Renal cortex interstitium (tissue), 11 donors: ENCODE measurements at regions not wholly inside any gene's neighbourhood (a gene's known extent, or its start where the extent isn't known, plus 50 kb on each side); places are given as distances from the start of the nearest gene placed in this dataset.

ENCODE experiments used
- DNase-seq, 11 donors: peaks; one replicate each; pipeline ENCODE4 v3.0.0-alpha.2; 2013; ENCODE audit warnings: low read depth in 9 of 11, low spot score in 4 of 11; ENCODE audit errors: extremely low read depth in 1 of 11

DNA sequence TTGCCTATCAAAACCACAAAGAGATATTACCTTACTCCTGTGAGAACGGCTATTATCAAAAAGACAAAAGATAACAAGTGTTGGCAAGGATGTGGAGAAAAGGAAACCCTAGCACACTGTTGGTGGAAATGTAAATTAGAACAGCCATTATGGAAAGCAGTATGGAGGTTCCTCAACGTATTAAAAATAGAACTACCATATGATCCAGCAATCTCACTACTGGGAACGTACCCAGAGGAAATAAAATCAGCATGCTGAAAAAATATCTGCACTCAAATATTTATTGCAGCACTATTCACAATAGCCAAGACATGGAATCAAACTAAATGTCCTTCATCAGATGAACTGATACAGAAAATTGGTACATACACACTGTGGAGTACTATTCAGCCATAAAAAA, 149.4 kb upstream of the MLN start:
- no peak for DNase-seq

DNA sequence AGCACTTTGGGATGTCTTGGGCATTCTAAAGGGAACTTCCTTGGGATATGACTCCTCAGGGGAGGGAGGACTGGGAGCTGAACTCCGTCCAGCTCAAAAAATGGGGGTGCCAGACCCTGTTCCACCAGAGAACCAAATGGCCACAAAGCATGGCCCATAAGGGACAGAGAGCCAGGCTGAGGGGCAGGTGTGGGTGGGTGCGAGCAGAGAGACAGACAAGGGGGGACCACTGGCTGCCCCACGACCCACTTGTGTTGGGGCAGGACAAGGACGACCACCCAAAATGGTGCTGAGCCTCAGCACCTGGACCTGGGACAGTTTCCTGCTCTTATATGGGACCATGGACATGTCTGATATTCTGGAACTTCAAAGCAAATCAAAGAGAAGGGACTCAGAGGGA, 148.2 kb upstream of the MLN start:
- DNase-seq: no peak

DNA sequence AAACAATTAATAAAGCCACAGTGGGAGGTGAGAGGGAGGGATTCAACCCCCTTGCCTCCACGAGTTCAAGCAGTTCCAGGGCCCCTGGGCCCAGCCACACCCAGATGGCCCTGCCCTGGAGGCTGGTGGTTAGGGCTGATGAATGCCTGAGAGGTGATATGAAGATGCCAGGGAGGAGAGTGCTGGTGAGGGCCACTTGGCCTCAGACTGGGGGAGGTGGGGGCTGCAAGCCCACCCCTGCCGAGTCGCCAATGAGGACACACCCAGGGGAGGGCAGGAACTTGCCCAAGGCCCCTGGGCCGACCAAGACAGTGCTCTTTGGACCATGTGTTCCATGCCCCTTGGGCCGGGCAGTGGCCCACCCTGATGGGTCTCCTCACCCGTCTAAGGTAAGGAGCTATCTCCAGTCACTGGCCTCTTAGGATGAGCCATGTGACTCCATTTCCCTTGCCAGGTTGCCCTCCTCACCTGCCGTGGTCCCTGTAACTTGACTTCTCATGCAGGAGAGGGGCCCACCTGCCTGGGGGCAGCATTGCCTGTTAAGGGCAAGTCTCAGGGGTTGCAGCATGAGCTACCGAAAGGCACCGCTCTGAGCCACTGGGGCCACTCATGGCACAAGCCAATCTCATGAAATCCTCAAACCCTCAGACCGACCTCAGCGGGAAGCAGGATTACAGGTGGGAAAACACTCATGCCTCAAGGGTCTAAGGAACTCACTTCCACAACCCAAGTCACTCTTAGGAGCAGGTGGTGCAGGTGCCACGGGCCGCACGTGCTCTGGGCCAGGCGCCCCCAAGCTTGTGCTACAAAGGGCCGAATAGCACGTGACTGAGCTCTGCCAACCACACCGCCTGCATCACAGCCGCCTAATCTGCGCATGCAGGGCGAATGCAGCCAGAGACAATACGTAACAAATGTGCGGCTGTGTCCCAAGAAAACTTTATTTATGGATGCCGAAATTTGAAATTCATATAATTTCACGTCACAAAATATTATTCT, 147.4 kb upstream of the MLN start:
- DNase-seq: no peak

DNA sequence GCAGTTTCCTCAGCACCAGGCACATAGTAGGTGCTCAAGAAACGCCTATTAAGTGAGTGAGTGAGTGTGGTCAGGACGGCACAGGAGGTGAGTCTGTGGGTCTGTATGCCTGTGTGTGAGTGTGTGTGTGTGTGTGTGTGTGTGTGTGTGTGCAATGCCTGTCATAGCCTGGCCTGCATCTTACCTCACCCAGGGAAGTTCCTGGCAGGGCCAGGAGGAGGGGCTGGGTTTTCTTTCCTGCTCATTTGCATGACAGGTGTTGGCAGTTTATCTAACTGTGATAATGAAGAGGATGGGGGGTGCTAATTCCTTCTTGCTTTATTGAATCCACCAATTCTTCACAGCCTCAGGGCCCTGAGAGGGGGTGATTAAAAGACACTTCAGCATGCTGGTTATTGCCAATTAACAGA, 146.7 kb upstream of the MLN start:
- DNase-seq: no peak

DNA sequence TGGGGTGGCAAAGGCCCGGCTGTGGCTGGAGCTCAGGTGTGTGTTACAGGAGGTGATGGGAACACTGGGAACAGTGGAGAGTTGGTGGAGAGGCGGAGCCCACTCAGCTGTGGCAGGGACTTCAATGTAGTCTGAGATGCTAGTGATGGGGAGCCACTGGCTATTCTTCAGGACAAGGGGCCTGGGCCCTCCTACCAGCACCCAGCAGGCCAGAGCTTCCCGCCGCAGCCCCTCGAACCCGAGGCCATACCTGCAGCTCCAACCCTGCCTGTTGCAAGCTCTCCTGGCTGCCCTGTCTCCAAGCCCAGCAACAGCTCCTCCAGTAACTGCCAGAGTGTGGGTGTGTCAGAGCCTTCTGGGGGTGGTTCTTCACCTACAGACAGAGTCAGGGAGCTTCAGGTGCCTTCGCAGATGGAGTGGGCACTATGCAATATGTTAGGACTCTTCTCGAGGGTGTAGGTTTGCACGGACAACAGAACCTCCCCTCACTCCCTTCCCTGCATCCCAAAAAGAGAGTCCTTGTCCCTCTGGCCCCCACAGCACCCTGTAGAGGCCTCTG, 146.2 kb upstream of the MLN start:
- DNase-seq: no peak

DNA sequence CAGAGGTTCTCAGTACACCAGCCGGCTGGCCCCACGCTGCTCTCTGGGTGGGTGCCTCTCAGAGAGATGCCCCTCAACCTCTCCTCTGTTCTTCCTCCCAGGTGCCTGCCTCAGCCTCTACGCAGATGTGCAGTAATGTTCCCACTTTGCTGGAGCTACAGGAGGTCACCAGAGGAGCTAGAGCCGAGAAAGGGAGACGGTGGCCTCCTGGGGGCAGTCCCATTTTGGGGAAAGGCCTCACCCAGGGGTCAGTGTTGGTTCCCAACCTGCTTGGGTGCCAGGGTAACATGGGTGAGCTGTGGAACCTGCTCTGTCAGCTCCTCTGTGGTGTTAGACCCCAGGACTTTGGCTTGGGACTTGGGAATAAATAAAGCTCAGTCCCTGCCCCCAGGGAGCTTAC, 145.3 kb upstream of the MLN start:
- DNase-seq: no peak

DNA sequence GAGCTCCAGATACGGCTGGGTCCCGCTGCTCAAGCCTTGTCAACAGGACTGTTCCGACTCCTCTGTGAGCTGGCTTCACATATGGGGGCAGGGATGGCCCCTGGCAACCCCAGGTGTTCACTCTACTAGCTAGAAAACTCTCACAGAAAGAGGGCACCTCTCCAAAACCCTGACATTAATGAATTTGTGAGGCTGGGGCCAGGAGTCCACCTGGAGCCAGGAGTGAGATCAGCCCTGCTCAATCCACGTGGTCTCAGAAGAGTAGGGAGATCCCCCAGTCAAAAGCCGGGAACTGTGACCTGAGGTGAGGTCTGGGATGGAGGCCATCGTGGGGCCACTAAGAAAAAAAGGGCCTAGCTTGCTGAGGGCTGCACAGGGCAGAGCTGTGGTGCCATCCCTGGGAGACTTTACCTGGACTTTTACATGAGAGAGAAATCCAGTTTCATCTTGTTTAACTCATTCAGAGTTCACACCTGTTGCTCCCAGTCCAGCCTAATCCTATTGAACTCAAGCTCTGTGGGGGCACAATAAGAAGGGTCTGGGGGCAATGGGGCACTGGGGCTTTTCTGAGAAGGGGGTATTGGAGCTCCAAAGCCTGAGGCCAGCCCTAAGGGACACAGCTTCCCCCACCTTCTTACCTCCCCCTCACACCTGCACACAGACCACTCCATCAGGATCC, 144.3 kb upstream of the MLN start:
- no peak for DNase-seq

DNA sequence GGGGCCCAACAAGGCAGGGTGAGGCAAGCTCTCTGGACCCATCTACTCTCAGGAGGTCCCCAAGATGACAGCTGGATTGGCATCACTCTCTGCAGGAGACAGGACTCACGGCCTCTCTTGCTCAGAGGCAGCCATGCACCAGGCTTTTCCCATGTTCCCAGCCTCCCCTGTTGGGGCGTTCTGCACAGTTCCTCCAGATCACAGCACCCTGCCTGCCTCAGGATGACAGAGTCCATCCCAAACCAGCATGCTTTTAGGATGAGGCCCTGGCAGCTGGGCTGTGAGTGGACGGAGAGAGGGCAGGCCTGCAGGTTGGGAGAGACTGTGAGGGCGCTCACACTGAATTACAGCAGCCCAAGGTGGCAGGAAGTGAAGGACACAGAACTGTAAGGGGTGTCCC, 143.2 kb upstream of the MLN start:
- no peak for DNase-seq

DNA sequence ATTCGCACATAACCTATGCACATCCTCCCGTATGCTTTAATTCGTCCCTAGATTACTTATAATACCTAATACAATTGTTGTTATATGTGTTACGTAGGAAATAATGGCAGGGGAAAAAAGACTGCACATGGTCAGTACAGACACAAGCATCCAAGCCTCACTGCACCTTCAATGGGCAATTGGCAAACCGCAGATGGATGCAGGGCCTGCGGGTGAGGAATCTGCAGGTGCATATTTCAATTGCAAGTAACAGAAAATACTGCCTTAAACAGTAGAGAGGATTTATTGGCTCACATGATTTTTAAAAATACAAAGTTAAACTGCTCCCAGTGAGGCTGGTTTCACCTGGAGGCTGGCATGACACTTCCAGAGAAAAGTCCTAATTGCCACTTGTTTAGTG, 142.1 kb upstream of the MLN start:
- no peak for DNase-seq

DNA sequence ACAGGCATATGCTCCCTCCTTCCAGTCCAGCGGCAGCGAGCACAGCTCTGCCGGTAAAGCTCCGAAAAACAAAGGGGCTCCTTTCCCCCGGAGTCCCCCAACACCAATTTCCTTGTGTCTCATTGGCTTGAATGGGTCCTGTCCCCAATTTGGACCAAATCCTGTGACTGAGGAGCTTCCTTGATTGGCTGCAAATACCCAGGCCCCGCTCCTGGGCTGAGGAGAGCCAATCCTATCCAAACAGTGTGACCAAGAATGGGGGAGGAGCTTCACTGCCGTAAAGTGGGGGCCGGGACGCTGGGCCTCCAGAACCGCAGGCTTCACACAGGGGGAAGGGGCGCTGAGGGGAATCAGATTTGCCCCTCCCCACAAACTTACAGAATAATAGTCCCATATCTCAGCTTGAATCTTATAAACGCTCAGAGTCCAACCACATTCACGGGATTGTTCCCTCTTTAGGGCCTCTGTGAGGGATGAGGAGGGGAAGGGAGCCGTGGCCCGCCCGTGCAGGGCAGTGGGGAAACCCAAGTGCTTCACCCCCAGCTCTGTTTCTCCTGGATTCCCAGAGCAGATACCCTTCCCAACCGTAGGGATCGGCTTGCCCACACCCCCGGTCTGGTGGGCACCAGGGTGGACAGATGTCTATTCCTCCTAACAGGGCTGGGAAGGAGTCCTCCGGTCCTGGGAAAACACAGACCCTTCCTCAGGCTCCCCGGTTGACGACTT, 141.0 kb upstream of the MLN start:
- no peak for DNase-seq

DNA sequence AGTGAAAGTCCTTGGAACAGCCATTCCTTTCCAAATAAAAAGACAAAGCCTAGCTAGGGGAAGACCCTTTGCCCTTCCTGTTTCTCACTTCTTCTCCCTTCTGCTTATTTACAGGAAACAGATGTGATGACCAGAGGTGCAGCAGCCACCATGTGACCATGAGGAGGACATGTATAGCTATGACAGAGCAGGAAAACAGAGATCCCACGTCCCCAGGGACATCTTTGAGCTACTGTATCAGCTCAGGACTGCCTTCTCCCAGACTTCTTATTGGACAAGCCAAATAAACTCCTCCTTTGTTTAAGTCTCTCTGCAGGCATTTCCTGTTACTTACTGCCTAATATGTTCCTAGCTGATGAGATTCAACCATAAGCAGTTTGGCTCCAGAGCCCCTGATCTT, 133.1 kb upstream of the MLN start:
- no peak for DNase-seq

DNA sequence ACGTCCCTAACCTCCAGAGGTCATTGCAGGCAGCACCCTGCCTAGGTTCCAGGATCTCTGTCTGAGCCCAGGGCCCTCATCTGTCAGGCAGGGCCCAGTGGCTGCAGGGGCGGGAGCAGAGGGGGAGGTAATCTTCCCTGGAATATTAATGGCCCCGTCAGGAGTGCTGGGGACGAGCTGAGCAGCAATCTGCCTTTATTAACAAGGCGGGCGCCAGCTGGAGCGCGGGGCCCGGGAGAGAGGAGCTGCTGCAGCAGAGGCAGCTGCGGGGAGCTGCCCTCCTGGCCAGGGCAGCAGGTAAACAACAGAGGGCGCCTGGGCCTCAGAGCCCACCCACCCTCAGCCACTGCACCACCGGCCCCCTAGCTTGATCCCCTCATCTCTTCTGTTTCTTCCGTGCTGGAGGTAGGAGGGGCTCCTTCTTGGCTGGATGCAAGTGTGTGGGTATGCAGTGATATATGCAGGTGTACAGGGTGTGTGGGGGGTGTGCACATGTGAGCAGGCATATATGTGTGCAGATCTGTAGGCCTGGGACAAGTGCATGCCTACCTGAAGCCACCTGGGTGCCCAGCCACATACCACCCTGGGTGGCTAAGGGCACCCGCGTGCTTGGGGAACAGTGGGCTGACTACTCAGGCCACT, 131.8 kb upstream of the MLN start:
- DNase-seq: peak in 5 of 11 donors; percentile 17 to 37 (median 32)

DNA sequence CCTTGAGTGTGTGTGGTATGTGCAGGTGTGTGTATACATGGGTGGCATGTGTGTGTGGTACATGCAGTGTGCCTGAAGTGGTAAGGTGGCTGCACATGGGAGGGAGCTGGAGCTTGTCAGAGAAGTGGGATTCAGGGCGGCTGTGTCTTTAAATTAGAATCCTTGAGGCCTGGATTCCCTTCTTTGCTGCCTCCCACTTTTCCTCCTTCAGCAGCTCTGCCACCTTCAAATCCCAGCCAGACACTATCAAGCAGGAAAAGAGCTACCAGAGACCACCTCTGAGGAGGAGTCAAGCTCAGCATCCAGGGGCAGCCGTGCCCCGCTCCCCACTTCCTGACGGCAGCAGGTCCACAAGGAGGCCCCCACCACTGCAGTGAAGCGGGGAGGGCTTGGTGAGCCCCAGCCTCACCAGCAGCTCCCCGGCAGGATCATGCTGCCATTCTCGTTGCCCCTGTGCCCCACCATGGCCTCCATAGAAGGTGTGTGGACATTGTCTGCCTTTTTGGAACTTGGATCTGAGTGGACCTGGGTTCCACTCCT, 131.0 kb upstream of the MLN start:
- no peak for DNase-seq

DNA sequence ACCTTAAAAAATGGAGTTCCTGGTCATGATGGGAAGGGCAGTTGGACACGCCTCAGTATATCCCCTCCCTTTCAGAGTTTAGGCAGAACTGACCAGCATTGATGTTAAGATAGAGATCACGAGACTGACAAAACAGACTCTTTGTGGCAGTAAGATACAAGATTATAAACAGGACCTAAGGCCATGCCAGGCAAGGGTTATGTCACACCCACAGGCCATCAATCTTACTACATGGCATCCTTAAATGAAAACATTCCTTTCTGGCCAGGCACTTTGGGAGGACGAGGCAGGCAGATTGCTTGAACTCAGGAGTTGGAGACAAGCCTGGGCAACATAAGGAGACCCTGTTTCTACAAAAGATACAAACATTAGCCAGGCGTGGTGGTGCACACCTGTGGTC, 129.3 kb upstream of the MLN start:
- DNase-seq: no peak

DNA sequence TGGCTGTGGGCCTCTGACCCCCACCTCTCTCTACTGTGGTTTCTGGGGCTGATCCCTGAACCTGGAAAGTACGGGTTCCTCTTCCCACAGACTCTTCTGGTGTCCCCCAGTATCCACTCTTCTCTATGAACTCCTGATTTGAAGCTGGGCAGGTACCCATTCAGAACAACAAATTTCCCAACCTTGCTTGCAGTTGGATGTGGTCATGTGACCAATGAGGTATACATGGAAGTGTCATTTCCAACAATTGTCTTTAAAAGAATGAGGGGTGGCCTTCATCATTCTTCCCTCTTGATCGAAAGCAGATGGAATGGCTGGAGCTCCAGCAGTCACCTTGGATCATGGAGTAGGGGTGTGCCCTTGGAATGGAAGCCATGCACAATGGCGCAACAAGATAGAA, 128.0 kb upstream of the MLN start:
- no peak for DNase-seq

DNA sequence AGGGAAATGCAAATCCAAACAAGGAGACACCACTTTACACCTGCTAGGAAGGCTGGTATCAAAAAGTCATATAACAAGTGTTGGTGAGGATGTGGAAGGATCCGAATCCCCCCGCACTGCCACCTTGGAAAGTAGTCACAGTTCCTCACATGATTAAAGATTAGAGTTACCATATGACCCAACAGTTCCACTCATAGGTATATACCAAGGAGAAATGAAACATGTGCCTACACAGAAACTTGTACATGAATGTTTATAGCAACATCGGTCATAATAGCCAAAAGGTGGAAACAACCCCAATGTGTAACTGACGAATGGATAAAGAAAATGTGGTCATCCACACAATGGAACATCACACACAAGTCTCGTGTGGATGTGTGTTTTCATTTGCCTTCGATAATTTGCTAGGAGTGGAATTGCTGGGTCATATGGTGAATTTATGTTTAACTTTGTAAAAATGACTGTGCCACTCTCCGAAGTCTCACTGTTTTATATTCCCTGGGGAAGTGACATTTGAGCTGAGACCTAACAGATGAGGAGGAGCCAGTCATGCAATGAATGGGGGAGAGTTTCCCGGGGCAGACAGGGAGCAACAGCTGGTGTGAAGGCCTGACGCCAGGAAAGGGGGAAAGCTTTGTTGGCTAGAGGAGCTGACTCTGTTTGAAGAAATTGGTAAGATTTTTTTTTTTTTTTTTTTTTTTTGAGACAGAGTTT, 125.9 kb upstream of the MLN start:
- DNase-seq: peak in 6 of 11 donors; percentile 30 to 50 (median 38)

DNA sequence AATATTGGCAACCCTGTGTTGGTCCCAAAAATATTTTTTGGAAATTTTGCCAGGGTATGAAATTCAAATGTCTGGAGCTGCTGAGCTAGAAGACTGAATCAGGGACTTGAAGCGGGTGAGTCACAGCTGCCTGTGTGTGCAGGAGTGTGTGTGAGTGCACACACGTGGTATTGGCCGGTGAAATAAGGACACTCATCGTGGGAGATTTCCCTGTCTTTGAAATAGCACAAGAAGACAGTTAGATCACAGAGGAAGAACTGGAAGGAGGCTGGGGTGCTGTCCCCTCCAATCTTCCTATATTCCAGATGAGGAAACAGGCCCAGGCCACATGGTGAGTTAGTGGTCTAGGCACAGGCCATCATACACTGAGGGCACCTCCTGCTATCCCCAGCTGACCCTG, 123.8 kb upstream of the MLN start:
- DNase-seq: no peak

DNA sequence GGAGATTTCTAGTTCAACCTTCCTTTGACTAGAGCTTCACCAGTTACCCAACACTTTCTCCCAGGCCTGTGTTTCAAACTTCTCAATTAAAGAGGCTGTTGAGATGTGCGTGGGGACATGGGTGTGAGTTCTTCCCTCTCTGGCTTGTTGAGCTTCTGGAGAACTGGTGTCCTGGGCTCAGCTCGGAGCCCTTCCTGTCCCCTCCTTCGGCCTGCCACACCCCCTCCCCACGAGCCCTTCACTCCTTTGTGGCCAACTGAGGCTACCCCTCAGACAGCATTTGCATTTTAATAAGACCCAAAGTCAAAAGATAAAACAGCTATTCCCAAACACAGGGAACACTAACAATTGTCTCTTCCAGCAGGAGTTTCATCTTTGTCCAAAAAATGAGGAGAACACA, 123.3 kb upstream of the MLN start:
- no peak for DNase-seq
